SU-DHL-6 (cell line): ENCODE measurements at regions not wholly inside any gene's neighbourhood (a gene's known extent, or its start where the extent isn't known, plus 50 kb on each side); places are given as distances from the start of the nearest gene placed in this dataset.

Source experiments
- H2AFZ ChIP-seq: fragments of 200-600 bp; sonication (generic); 2 replicates; pipeline ENCODE4 v1.6.1; 2014; ENCODE audit warnings: low read depth, mild to moderate bottlenecking, moderate library complexity, mixed read lengths, antibody characterized with exemption, low read length; ENCODE audit not compliant: severe bottlenecking
- H3F3A ChIP-seq: fragments of 200-600 bp; shearing (Covaris generic); 2 replicates; pipeline ENCODE4 v1.6.0; 2016; ENCODE audit warnings: antibody characterized with exemption, mild to moderate bottlenecking; ENCODE audit not compliant: insufficient read depth
- H3K27ac ChIP-seq: fragments of 200-600 bp; sonication (generic); 2 replicates; pipeline ENCODE4 v1.5.1; 2016; ENCODE audit warnings: low read depth, mild to moderate bottlenecking, low read length, moderate library complexity, mixed read lengths
- H3K27me3 ChIP-seq: fragments of 200-600 bp; sonication (generic), shearing (Covaris generic); 2 replicates; pipeline ENCODE4 v1.6.0; 2014; ENCODE audit warnings: mild to moderate bottlenecking, low read length
- H3K36me3 ChIP-seq: fragments of 200-600 bp; sonication (generic); 2 replicates; pipeline ENCODE4 v1.6.1; 2014; ENCODE audit warnings: mild to moderate bottlenecking, low read length, mixed read lengths
- H3K4me2 ChIP-seq: fragments of 300-600, 200-600 bp; shearing (Covaris generic), sonication (generic); 2 replicates; pipeline ENCODE4 v1.6.0; 2014; ENCODE audit warnings: low read length, low read depth, mild to moderate bottlenecking; ENCODE audit not compliant: poor library complexity, severe bottlenecking
- H3K4me3 ChIP-seq: fragments of 200-600 bp; sonication (generic); 2 replicates; pipeline ENCODE4 v1.5.1; 2014; ENCODE audit warnings: antibody characterized with exemption, low read length, mild to moderate bottlenecking, mixed read lengths; ENCODE audit not compliant: insufficient read depth, poor library complexity, severe bottlenecking
- H3K79me2 ChIP-seq: fragments of 200-600 bp; sonication (generic); 2 replicates; pipeline ENCODE4 v1.6.1; 2014; ENCODE audit warnings: mild to moderate bottlenecking, low read length, moderate library complexity; ENCODE audit not compliant: insufficient read depth
- H3K9ac ChIP-seq: fragments of 200-600 bp; sonication (generic); 2 replicates; pipeline ENCODE4 v1.7.0; 2014; ENCODE audit warnings: mild to moderate bottlenecking, low read length
- H3K9me2 ChIP-seq: fragments of 200-600 bp; sonication (generic); replicated peaks from 2 replicates; pipeline ENCODE4 v1.6.1; 2014; ENCODE audit warnings: low read length; ENCODE audit not compliant: insufficient read depth
- H3K9me3 ChIP-seq: fragments of 200-600 bp; sonication (generic); 2 replicates; pipeline ENCODE4 v1.6.1; 2014; ENCODE audit warnings: low read length, mixed read lengths; ENCODE audit not compliant: insufficient read depth
- H4K20me1 ChIP-seq: fragments of 200-600 bp; sonication (generic); 2 replicates; pipeline ENCODE4 v1.6.1; 2014; ENCODE audit warnings: low read depth, mild to moderate bottlenecking, antibody characterized with exemption, low read length, moderate library complexity, mixed read lengths
- EZH2phosphoT487 ChIP-seq: fragments of 200-600 bp; sonication (generic), shearing (Covaris generic); conservative IDR thresholded peaks from 2 replicates; pipeline ENCODE4 v1.6.1; 2018; ENCODE audit warnings: mild to moderate bottlenecking, antibody characterized with exemption, low read length, moderate library complexity, mixed read lengths
- TF ChIP-seq, protein P1 (sequence below): fragments of 200-600 bp; sonication (generic); IDR thresholded peaks from one replicate; pipeline ENCODE4 v1.5.1; 2017; ENCODE audit warnings: antibody characterized with exemption, mild to moderate bottlenecking, low read length, moderate library complexity; ENCODE audit not compliant: insufficient read depth, poor library complexity, severe bottlenecking

DNA sequence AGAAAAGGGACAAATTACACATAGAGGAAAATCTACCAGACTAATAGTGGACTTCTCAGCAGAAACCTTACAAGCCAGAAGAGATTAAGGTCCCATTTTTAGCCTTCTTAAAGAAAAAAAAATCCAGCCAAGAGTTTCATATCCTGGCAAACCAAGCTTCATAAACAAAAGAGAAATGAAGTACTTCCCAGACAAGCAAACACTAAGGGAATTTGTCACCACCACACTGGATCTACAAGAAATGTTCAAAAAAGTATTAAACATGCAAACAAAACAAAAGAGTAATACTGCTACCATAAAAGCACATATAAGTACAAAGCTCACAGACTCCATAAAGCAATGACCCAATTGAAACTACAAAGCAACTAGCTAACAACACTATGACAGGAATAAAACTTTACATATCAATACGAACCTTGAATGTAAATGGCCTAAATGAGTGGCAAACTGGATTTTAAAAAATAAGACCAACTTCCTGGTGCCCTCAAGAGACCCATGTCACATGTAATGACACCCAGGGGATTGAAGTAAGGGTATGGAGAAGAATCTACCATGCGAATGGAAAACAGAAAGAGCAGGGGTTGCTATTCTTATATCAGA is 260.7 kb upstream of the PPP2R2D start:
- Histone ChIP-seq H3K9me2 (no peaks in the 10 kb centered on the region), H3K27ac (no peak overlapping the region), H2AFZ (no peak overlapping the region), H3K27me3 (no peaks in the 10 kb centered on the region), H3K79me2 (no peaks in the 10 kb centered on the region), H3K36me3 (no peaks in the 10 kb centered on the region), H3K4me3 (no peak overlapping the region), H3K9ac (no peak overlapping the region), H3K4me2 (no peak overlapping the region), H4K20me1 (no peaks in the 10 kb centered on the region), H3K9me3 (no peaks in the 10 kb centered on the region), H3F3A (no peaks in the 10 kb centered on the region)
- TF ChIP-seq, protein P1, sequence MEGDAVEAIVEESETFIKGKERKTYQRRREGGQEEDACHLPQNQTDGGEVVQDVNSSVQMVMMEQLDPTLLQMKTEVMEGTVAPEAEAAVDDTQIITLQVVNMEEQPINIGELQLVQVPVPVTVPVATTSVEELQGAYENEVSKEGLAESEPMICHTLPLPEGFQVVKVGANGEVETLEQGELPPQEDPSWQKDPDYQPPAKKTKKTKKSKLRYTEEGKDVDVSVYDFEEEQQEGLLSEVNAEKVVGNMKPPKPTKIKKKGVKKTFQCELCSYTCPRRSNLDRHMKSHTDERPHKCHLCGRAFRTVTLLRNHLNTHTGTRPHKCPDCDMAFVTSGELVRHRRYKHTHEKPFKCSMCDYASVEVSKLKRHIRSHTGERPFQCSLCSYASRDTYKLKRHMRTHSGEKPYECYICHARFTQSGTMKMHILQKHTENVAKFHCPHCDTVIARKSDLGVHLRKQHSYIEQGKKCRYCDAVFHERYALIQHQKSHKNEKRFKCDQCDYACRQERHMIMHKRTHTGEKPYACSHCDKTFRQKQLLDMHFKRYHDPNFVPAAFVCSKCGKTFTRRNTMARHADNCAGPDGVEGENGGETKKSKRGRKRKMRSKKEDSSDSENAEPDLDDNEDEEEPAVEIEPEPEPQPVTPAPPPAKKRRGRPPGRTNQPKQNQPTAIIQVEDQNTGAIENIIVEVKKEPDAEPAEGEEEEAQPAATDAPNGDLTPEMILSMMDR = no peak
- no peak for TF ChIP-seq EZH2phosphoT487

DNA sequence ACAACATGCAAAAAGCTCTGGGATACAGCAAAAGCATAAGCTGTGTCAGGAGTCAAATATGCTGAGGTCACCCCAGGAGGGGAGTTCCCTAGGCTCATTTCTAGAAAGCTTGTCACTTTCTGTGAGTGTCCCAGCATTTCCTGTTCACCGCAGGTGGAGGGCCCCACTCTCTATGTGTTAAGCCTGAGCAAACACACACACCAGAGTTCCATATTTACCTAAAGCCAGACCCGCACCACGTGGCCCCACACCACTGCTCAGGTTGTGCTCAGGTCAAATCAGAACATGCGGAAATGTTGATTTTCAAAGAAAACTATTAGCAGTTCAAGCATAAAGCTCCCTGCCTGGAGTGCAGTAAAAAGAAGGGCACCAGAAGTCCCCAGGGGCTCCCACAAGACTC is 259.6 kb upstream of the PPP2R2D start:
- Histone ChIP-seq H2AFZ (no peak overlapping the region), H3K4me3 (no peak overlapping the region), H3K9me3 (no peaks in the 10 kb centered on the region), H3K36me3 (no peaks in the 10 kb centered on the region), H3K4me2 (no peak overlapping the region), H4K20me1 (no peaks in the 10 kb centered on the region), H3K79me2 (no peaks in the 10 kb centered on the region), H3K9me2 (no peaks in the 10 kb centered on the region), H3K9ac (no peak overlapping the region), H3K27me3 (no peaks in the 10 kb centered on the region), H3F3A (no peaks in the 10 kb centered on the region), H3K27ac (no peak overlapping the region)
- TF ChIP-seq, protein P1 = no peak

DNA sequence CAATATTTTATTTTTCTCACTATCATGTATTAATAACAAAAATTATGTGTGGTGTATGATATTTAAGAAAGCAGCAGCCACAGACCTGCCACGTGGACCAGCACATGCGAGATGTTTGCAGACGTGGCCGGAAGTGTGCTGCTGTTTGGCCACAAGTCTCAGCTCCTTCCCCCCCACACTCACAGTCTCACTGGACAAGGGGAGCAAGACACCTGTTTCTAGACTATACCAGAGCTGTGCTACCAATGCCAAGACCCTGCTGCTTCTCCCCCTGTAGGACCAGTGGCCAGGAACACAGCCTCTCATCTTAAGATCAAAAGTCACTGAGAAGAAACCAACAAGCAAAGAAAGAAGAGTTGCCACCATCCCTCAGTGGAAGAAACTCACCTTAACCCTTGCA is 258.9 kb upstream of the PPP2R2D start:
- Histone ChIP-seq H3K9me2 (no peaks in the 10 kb centered on the region), H3F3A (no peaks in the 10 kb centered on the region), H2AFZ (no peak overlapping the region), H3K36me3 (no peaks in the 10 kb centered on the region), H4K20me1 (no peaks in the 10 kb centered on the region), H3K27ac (no peak overlapping the region), H3K27me3 (no peaks in the 10 kb centered on the region), H3K4me3 (no peak overlapping the region), H3K4me2 (no peak overlapping the region), H3K79me2 (no peaks in the 10 kb centered on the region), H3K9me3 (no peaks in the 10 kb centered on the region), H3K9ac (no peak overlapping the region)
- TF ChIP-seq, protein P1 = no peak
- no peak for TF ChIP-seq EZH2phosphoT487
